Testis (tissue), 2 donors: ENCODE measurements at regions not wholly inside any gene's neighbourhood (a gene's known extent, or its start where the extent isn't known, plus 50 kb on each side); places are given as distances from the start of the nearest gene placed in this dataset.
"Not testable (repeated sequence)": the region's sequence is repeated elsewhere in the genome, so short reads cannot be mapped to it uniquely, and the experiment has no call there.

Experiments used
- DNase-seq: peaks from one replicate; pipeline ENCODE4 v3.0.0-alpha.2; 2019
- H3K27ac ChIP-seq, 2 donors: fragments of 200-600 bp; sonication (generic); one replicate each; pipeline ENCODE4 v1.5.1; 2019
- H3K27me3 ChIP-seq: fragments of 200-600 bp; sonication (generic); one replicate; pipeline ENCODE4 v1.5.1; 2019
- H3K36me3 ChIP-seq: fragments of 200-600 bp; sonication (generic); one replicate; pipeline ENCODE4 v1.5.1; 2017; ENCODE audit warnings: low read depth; ENCODE audit errors: missing control alignments
- H3K4me1 ChIP-seq: fragments of 200-600 bp; sonication (generic); one replicate; pipeline ENCODE4 v1.5.1; 2019
- H3K4me3 ChIP-seq, 2 donors: fragments of 200-600 bp; sonication (generic); one replicate each; pipeline ENCODE4 v1.5.1; 2017 to 2019
- H3K9me3 ChIP-seq: fragments of 200-600 bp; sonication (generic); one replicate; pipeline ENCODE4 v1.5.1; 2017
- POLR2A ChIP-seq: fragments of 450-650 bp; IDR thresholded peaks from one replicate; pipeline ENCODE4 v1.6.1; 2017; ENCODE audit warnings: antibody characterized with exemption, mild to moderate bottlenecking, moderate library complexity
- WGBS, 2 donors: methylation state at CpG; one replicate each; pipeline ENCODE4 v1.1.5; 2018; 5-methylcytosine and 5-hydroxymethylcytosine counted together
- intact Hi-C: fragments of 100-400 bp; cut with DNase I; formaldehyde crosslinking; loops from one replicate; pipeline ENCODE4 v1.15.1; 2023; ENCODE audit warnings: low total_unique reads
- TF ChIP-seq, protein P1 (sequence below), 3 experiments: fragments of 450-650 bp in 2 of 3; fragments of 200-600 bp in 1 of 3; sonication (generic) in 1 of 3; IDR thresholded peaks; one replicate each; pipeline ENCODE4 v1.5.1; 2016 to 2019; ENCODE audit warnings: antibody characterized with exemption in 3 of 3, mild to moderate bottlenecking in 2 of 3, moderate library complexity in 1 of 3

GRCh38 chr14:37678916-37679315 is 83.5 kb downstream of the TTC6 start:
- no peak for DNase-seq
- Histone ChIP-seq H3K36me3 (no peaks in the 10 kb centered on the region), H3K4me3 (no peak overlapping the region), H3K27ac (no peak overlapping the region), H3K27me3 (no peaks in the 10 kb centered on the region), H3K9me3 (no peaks in the 10 kb centered on the region), H3K4me1 (no peaks in the 10 kb centered on the region)
- TF ChIP-seq, protein P1, sequence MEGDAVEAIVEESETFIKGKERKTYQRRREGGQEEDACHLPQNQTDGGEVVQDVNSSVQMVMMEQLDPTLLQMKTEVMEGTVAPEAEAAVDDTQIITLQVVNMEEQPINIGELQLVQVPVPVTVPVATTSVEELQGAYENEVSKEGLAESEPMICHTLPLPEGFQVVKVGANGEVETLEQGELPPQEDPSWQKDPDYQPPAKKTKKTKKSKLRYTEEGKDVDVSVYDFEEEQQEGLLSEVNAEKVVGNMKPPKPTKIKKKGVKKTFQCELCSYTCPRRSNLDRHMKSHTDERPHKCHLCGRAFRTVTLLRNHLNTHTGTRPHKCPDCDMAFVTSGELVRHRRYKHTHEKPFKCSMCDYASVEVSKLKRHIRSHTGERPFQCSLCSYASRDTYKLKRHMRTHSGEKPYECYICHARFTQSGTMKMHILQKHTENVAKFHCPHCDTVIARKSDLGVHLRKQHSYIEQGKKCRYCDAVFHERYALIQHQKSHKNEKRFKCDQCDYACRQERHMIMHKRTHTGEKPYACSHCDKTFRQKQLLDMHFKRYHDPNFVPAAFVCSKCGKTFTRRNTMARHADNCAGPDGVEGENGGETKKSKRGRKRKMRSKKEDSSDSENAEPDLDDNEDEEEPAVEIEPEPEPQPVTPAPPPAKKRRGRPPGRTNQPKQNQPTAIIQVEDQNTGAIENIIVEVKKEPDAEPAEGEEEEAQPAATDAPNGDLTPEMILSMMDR (IDR thresholded peaks at IDR 0.05), result no peak
- TF ChIP-seq POLR2A, result no peak
- 92 to 96% methylated on average over 3 of the region's 3 CpGs for WGBS, 2 donors
- intact Hi-C loops, result no loop called here

- DNase-seq, result no peak
- H3K4me1 ChIP-seq, result no peaks in the 10 kb centered on the region
- no peak for TF ChIP-seq POLR2A
- intact Hi-C loops, result no loop called here
- no peaks in the 10 kb centered on the region for H3K9me3 ChIP-seq
- H3K27me3 ChIP-seq, result no peaks in the 10 kb centered on the region
- no peaks in the 10 kb centered on the region for H3K36me3 ChIP-seq
- WGBS, 2 donors, result 97% methylated on average over 3 of the region's 3 CpGs
- H3K4me3 ChIP-seq, result no peak overlapping the region
- no peak overlapping the region for H3K27ac ChIP-seq
Observed at GRCh38 chr14:37681486-37681885, 86.1 kb downstream of the TTC6 start.

GRCh38 chr14:37692680-37693079 is 97.3 kb downstream of the TTC6 start:
- H3K9me3 ChIP-seq, H3K36me3 ChIP-seq, H3K27me3 ChIP-seq, H3K4me3 ChIP-seq, DNase-seq, H3K4me1 ChIP-seq, intact Hi-C loops, H3K27ac ChIP-seq: not testable (repeated sequence)

GRCh38 chr14:37693420-37693819 is 98.0 kb downstream of the TTC6 start:
- H3K4me3 ChIP-seq, H3K36me3 ChIP-seq, H3K27me3 ChIP-seq, intact Hi-C loops, H3K27ac ChIP-seq, H3K9me3 ChIP-seq, DNase-seq, H3K4me1 ChIP-seq: not testable (repeated sequence)
- 71 to 75% methylated on average over 1 of the region's 1 CpG for WGBS, 2 donors

GRCh38 chr14:37695866-37696265 is 100.4 kb downstream of the TTC6 start:
- intact Hi-C loops, result no loop called here

DNA sequence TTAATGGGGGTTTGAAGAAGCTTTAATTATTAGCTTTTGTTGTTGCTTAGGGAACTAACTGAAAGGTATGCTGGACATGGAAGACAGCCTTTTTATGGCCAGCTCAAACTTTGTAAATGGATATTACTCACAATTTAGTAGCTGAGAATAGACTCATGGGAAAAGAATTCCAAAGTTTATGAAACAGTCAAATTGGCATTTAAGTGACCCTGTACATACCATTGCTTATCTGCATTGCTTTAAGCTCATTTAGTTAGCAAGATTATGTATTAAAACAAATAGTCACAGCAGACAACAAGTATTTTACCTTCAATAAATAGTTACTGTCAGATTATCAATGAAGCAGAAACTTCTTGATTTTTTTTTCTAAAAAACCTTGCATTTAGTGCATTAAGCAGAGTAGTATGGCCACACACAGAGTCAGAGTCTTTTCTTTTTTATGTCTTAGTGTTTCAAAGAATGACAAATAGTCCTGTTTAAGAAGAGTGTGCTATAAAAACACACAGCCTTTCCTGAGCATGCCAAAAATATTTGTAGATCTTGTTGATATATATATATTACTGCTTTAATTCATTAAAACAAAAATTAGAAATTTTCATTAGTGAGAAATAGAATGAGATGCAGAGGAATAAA is 102.2 kb downstream of the TTC6 start:
- TF ChIP-seq POLR2A, result no peak
- TF ChIP-seq, protein P1 (IDR thresholded peaks at IDR 0.05), result no peak
- no peaks in the 10 kb centered on the region for H3K9me3 ChIP-seq
- intact Hi-C loops, result no loop called here
- no peaks in the 10 kb centered on the region for H3K27me3 ChIP-seq
- no peak for DNase-seq
- H3K36me3 ChIP-seq, result no peaks in the 10 kb centered on the region
- H3K4me3 ChIP-seq, result no peak overlapping the region
- H3K27ac ChIP-seq, result no peak overlapping the region
- H3K4me1 ChIP-seq, result no peaks in the 10 kb centered on the region

More at GRCh38 chr14:37695866-37696265, 100.4 kb downstream of the TTC6 start:
- DNase-seq, result no peak
- H3K36me3 ChIP-seq, result no peaks in the 10 kb centered on the region
- no peak overlapping the region for H3K27ac ChIP-seq
- WGBS, 2 donors, result 81 to 95% methylated on average over 1 of the region's 1 CpG
- no peak for TF ChIP-seq POLR2A
- TF ChIP-seq, protein P1 (IDR thresholded peaks at IDR 0.05), result no peak
- H3K27me3 ChIP-seq, result no peaks in the 10 kb centered on the region
- no peaks in the 10 kb centered on the region for H3K4me1 ChIP-seq
- H3K9me3 ChIP-seq, result no peaks in the 10 kb centered on the region
- H3K4me3 ChIP-seq, result no peak overlapping the region
